ENCODE measurements at regions not wholly inside any gene's neighbourhood (a gene's known extent, or its start where the extent isn't known, plus 50 kb on each side); places are given as distances from the start of the nearest gene placed in this dataset.

- TF ChIP-seq CTCF (IDR thresholded peaks at IDR 0.05), result no peak
- Histone ChIP-seq H3K4me3 (ENCODE audit: low read length) (no peak overlapping the region), H3K27ac (ENCODE audit: low read depth in 1 of 2, low read length in 2 of 2) (no peak overlapping the region), H3K9me3 (ENCODE audit: control insufficient read depth in 1 of 2, insufficient read depth in 1 of 2, low read length in 2 of 2) (no peaks in the 10 kb centered on the region), H3K36me3 (ENCODE audit: insufficient read depth, low read length) (no peaks in the 10 kb centered on the region), H3K4me1 (ENCODE audit: insufficient read depth, low read length) (no peaks in the 10 kb centered on the region), H3K27me3 (ENCODE audit: control insufficient read depth in 1 of 2, insufficient read depth in 2 of 2, low read length in 2 of 2) (no peaks in the 10 kb centered on the region)
- H3K4me1 Mint-ChIP-seq (ENCODE audit: low read depth), result no peaks in the 10 kb centered on the region
- no peak overlapping the region for H3K4me3 Mint-ChIP-seq
- ChIA-PET CTCF (no interaction called here), POLR2A (no interaction called here)
- H3K36me3 Mint-ChIP-seq (ENCODE audit: low read depth), result no peaks in the 10 kb centered on the region
- DNase-seq (no peak), ATAC-seq (ENCODE audit: poor library complexity) (no peak)
- H3K9me3 Mint-ChIP-seq, result peaks cover 5% of the 10 kb centered on the region
- intact Hi-C loops (cut with DNase I, micrococcal nuclease), result no loop called here
- H3K27ac Mint-ChIP-seq, result no peak overlapping the region
- no peaks in the 10 kb centered on the region for H3K27me3 Mint-ChIP-seq
Measured at GRCh38 chr2:145088756-145089155, 568.8 kb upstream of the ZEB2 start.

GRCh38 chr2:145086910-145087309 lies 567.0 kb upstream of the ZEB2 start:
- H3K4me3 Mint-ChIP-seq, result no peak overlapping the region
- no peak overlapping the region for H3K27ac Mint-ChIP-seq
- H3K36me3 Mint-ChIP-seq (ENCODE audit: low read depth), result no peaks in the 10 kb centered on the region
- CTCF ChIA-PET, result no interaction called here
- Histone ChIP-seq H3K9me3 (ENCODE audit: control insufficient read depth in 1 of 2, insufficient read depth in 1 of 2, low read length in 2 of 2) (no peaks in the 10 kb centered on the region), H3K4me3 (ENCODE audit: low read length) (no peak overlapping the region), H3K27ac (ENCODE audit: low read depth in 1 of 2, low read length in 2 of 2) (no peak overlapping the region), H3K4me1 (ENCODE audit: insufficient read depth, low read length) (no peaks in the 10 kb centered on the region), H3K36me3 (ENCODE audit: insufficient read depth, low read length) (no peaks in the 10 kb centered on the region), H3K27me3 (ENCODE audit: control insufficient read depth in 1 of 2, insufficient read depth in 2 of 2, low read length in 2 of 2) (no peaks in the 10 kb centered on the region)
- no peaks in the 10 kb centered on the region for H3K4me1 Mint-ChIP-seq (ENCODE audit: low read depth)
- intact Hi-C loops (cut with DNase I, micrococcal nuclease), result no loop called here
- no peak for ATAC-seq (ENCODE audit: poor library complexity)
- H3K27me3 Mint-ChIP-seq, result no peaks in the 10 kb centered on the region
- no peak for TF ChIP-seq CTCF (IDR thresholded peaks at IDR 0.05)
- POLR2A ChIA-PET, result no interaction called here
- DNase-seq, result no peak
- H3K9me3 Mint-ChIP-seq, result peaks cover 5% of the 10 kb centered on the region

GRCh38 chr2:145085612-145086011 lies 565.7 kb upstream of the ZEB2 start:
- no peaks in the 10 kb centered on the region for H3K36me3 Mint-ChIP-seq (ENCODE audit: low read depth)

More at GRCh38 chr2:145085612-145086011, 565.7 kb upstream of the ZEB2 start:
- Histone ChIP-seq H3K27ac (ENCODE audit: low read depth in 1 of 2, low read length in 2 of 2) (no peak overlapping the region), H3K9me3 (ENCODE audit: control insufficient read depth in 1 of 2, insufficient read depth in 1 of 2, low read length in 2 of 2) (no peaks in the 10 kb centered on the region), H3K4me1 (ENCODE audit: insufficient read depth, low read length) (no peaks in the 10 kb centered on the region), H3K4me3 (ENCODE audit: low read length) (no peak overlapping the region), H3K27me3 (ENCODE audit: control insufficient read depth in 1 of 2, insufficient read depth in 2 of 2, low read length in 2 of 2) (no peaks in the 10 kb centered on the region), H3K36me3 (ENCODE audit: insufficient read depth, low read length) (no peaks in the 10 kb centered on the region)
- intact Hi-C loops (cut with DNase I, micrococcal nuclease), result no loop called here
- no peak for TF ChIP-seq CTCF (IDR thresholded peaks at IDR 0.05)
- Mint-ChIP-seq H3K27ac (no peak overlapping the region), H3K4me1 (ENCODE audit: low read depth) (no peaks in the 10 kb centered on the region), H3K4me3 (no peak overlapping the region), H3K27me3 (no peaks in the 10 kb centered on the region), H3K9me3 (peaks cover 3% of the 10 kb centered on the region)
- ATAC-seq (ENCODE audit: poor library complexity) (no peak), DNase-seq (no peak)
- ChIA-PET POLR2A (no interaction called here), CTCF (no interaction called here)
